HG02642 (cell line): ENCODE measurements at regions not wholly inside any gene's neighbourhood (a gene's known extent, or its start where the extent isn't known, plus 50 kb on each side); places are given as distances from the start of the nearest gene placed in this dataset.

Source experiments
- ATAC-seq: cut with Tn5 transposase; IDR thresholded peaks from one replicate; pipeline ENCODE4 v1.9.1; 2021; ENCODE audit warnings: mild to moderate bottlenecking; ENCODE audit not compliant: unreplicated experiment, poor library complexity

DNA sequence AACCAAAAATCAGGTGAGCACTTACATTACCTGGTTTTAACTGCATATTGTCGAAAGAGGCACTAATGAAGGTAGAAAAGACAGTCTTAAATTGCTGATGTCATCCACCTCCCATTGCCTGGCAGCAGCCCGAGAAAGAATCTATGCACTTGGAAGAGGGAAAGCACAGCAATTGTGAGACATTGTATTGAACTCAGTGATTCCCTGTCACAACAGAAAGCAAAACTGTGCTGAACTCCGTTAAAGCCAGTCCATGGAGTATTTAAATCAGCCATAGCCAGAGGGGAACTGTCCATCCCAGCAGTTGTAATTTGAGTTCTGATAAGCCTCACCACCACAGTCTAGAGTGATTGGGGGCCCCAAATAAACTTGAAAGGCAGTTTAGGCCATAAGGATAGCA, 466.6 kb upstream of the PCDH9 start:
- no peak for ATAC-seq

DNA sequence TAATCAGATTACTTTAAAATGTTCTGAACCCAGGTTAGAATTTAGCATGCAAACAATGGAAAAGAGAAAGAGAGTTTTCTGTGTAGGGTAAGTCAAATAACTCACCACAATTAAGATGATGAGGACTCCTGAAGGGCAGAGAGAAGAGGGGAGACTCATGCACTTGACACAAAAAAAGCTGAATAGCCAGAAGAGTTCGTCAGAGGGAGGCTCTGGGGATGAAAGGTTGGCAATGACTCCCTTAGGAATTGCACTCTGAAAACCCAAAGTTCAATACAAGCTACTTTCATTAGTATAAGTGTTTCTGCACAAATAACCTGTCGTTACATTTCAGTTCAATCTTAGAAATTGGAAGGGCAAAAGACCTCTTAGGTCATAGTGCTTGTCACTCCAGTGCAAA, 434.4 kb upstream of the PCDH9 start:
- ATAC-seq, result no peak

GRCh38 chr13:67662997-67663396, 432.9 kb upstream of the PCDH9 start:
- ATAC-seq, result no peak

- ATAC-seq, result no peak
These were observed 422.8 kb upstream of the PCDH9 start for GRCh38 chr13:67652887-67653286.

DNA sequence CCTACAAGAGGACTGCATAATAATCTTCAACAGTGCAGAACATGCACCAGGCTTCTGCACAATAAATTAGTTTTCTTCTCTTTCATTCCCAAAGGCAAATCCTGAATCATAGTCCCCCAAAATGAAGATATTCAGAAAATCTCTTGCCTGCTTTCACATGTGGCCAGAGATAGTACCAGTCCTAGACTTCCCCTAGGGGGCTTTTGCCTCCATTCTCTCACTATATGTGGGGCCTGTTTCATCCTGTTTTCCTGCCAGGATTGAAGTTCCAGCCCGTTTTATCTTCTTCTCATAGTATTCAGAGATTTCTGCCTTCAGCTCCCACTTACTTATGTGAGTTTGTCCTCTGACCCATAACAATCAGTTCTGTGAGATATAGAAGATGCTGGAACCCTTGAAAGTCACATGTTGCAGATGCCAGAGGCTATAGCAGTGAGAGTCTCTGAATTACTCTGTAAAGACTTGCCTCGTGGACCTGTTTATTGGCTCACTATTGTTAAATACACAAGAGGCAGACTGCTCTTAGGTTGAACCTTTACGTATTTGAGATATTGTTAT, 421.9 kb upstream of the PCDH9 start:
- ATAC-seq, result no peak

DNA sequence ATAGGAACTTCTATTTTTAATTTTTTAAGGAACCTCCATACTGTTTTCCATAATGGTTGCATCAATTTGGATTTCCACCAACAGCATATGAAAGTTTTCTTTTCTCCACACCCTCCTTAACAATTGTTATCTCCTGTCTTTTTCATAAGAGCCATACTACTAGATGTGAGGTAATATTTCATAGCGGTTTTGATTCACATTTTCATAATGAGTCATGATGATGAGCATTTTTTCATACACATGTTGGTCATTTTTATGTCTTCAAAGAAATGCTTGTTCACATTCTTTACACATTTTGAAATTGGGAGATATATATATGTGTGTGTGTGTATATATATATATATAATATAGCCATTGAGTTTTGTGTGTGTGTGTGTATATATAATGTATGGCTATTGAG, 420.3 kb upstream of the PCDH9 start:
- no peak for ATAC-seq

- no peak for ATAC-seq
These were observed 415.8 kb upstream of the PCDH9 start for GRCh38 chr13:67645874-67646467.

GRCh38 chr13:67643516-67644055, 413.4 kb upstream of the PCDH9 start:
- no peak for ATAC-seq

- no peak for ATAC-seq
These were observed 412.5 kb upstream of the PCDH9 start for GRCh38 chr13:67642657-67643056.

- ATAC-seq, result no peak
These were observed 405.6 kb upstream of the PCDH9 start for GRCh38 chr13:67635754-67636153.

GRCh38 chr13:67632590-67632989, 402.5 kb upstream of the PCDH9 start:
- ATAC-seq, result no peak

DNA sequence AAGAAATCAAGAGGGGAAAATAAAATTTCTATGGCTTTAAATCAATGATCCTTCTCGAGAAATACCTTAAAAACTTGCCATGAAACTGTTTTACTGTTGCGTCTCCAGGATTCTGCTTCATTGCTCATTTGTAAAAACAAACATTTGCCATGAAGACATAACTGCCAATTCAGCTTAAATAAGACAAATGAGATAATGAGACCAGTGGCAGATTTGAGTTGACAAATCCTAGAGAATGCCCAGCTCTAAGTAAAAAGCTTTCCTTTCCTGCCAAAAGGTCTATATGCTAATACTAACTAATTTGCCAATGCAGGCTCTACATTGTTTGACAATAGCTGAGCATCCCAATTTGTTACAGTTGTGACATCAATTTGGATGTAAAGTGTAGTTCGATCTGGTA, 400.5 kb upstream of the PCDH9 start:
- no peak for ATAC-seq

DNA sequence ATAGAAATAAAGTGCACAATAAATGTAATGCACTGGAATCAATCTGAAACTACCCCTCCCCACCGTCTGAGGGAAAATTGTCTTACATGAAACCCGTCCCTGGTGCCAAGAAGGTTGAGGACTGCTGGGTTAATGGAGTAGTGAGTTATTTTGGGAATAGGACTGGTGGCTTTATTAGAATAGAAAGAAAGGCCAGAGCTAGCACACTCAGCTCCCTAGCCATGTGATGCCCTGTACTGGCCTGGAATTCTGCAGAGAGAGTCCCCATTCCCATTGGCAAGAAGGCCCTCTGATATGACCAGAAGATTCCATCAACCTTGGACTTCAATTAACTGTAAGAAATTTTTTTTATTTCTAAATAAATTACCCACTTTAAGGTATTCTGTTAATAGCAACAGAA, 393.5 kb upstream of the PCDH9 start:
- no peak for ATAC-seq

DNA sequence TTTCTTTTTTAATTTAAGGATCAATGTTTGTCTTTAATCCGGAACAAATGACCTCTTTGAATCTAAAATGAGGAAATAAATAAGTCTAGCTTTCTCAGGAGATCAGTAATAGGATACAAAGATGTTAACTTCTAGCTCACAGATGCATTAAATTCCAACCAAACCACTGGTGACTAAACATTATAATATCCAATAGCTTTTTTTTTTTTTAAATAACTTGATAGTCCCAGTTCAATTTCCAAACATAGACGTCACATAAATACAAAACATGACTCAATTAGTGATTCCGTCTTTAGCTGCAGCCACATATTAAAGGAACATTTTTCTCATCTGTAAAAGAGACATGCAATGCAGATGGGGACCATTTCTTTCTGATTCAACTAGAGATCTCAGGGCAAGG, 390.5 kb upstream of the PCDH9 start:
- no peak for ATAC-seq

DNA sequence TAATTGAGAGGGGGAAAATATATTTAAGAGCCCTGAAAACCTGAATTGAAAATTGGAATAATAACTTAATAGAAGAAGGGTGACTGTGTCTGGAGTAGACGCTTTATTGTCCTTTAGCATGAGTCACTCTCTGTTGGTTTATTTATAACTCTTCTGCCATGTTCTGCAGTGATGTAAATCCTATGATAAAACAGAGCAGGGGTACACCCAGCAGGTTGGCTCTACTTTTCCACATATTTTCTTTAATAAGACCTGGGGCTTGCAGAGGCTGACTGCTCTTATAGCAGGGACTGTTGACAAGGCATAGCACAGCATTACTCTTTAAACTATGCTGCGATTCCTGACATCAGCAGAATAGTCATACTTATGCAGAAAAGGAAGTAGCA, 389.9 kb upstream of the PCDH9 start:
- no peak for ATAC-seq

DNA sequence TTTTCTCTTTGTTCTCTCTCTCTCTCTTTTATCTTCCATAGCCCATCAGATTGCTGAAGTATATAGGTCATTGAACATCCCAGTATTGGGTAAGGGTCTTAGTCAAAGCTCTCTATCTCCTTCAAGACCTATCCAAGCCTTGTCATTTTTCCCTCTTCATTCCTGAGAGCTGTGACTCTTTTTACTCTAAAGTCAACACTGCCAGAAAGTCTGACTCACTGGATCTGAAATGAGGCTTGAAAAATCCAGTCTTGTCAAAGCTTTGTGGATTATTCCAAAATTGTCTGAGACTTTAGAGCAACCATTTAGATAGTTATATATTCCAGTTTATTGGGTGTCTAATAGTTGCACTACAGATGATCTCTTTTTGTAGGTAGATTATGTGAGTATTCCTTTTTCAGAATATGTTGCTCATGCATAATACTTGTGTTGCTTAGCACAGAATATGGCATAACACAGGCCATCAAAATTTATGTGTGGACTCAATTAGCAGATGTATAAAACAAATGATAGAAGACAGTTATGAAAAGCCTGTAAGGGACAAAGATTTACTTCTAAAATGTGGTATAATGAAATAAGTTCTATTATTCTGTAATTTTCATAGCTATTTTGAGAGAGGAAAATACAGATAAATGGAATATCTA, 389.3 kb upstream of the PCDH9 start:
- ATAC-seq, result no peak

DNA sequence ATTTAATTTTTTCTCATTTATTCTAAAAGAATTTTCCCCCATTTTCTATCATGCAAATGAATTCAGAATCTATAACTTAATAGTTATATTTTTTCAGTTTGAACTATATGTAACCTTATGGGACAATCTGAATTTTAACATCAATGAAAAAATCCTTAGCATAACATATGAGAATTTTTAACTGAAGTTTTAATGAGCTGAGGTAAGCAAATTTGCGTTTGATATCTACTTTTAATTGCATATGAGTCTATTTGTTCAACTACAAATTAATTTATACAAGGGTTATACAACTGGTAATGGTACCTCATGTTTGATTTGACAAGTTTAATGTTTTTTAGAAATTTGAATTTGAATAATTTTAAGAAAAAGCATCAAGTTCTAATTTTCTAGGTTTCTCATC, 384.4 kb upstream of the PCDH9 start:
- no peak for ATAC-seq

GRCh38 chr13:67614013-67614412, 383.9 kb upstream of the PCDH9 start:
- ATAC-seq, result no peak

DNA sequence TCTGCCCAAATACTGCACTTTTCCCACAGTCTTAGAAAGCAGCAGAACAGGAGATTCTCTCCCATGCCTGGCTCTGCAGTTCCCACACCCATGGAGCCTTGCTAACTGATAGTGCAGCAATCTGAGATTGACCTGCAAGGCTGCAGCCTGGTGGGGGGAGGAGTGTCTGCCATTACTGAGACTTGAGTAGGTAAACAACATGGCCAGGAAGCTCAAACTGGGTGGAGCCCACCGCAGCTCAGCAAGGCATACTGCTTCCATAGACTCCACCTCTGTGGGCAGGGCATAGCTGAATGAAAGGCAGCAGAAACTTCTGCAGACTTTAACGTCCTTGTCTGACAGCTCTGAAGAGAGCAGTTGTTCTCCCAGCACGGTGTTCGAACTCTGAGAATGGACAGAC, 358.5 kb upstream of the PCDH9 start:
- ATAC-seq, result no peak

DNA sequence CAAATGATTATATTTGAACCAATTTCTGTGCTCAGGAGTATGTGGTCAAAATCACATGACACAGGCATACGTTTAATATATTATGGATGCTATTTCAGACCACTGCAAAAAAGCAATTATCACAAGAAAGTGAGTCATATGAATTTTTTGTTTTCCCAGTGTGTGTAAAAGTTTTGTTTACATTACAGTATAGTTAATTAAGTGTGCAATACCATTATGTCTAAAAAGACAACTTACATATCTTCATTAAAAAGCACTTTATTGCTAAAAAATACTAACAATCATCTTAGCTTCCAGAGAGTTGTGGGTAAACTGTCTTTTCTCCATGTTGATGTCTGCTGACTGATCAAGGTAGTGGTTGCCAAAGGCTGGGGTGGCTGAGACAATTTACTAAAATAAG, 347.2 kb upstream of the PCDH9 start:
- ATAC-seq, result no peak

DNA sequence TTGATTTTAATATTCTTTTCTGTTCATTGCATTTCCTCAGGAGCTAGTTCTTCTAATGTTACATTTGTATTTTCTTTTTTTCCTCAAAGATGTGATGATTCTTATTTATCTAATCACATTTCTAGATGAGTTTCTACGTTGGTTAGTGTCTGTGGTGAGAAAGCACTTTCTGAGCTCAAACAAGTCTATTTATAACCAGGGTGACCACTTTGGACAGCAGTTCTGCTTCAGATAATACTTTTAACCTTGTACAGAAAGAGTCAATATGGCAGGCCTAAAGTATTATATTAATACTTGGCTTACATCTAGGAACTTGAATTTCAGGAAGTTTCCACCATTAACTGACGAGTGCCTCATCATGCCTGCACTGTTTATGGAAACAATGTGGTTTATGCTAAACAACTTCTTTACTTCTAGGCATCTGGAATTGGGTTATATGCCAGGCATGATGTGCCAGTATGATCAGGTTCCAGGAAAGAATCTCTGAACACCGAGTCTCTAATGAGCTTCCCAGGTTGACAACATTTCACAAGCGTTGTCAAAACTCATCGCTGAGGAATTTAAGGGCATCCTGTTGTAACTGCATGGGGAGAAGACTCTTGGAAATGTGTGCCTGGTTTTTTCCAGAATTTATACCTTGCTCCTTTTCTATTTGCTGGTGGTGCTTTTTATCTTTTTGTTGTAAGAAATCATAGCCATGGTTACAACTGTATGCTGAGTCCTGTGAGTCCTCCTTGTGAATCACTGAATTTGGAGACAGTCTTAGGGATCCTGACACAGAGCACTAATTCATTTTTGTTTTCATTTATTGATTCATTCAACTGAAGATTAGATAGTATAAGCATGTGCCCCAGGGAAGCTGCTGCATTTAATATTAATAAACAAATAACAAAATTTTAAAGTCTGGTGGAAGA, 344.4 kb upstream of the PCDH9 start:
- ATAC-seq, result no peak
